Neuronal stem cell (in vitro differentiated cells): ENCODE measurements at regions not wholly inside any gene's neighbourhood (a gene's known extent, or its start where the extent isn't known, plus 50 kb on each side); places are given as distances from the start of the nearest gene placed in this dataset.

Source experiments
- DNase-seq: peaks from one replicate; pipeline ENCODE4 v3.0.0-alpha.2; 2013; ENCODE audit warnings: low spot score
- H2AFZ ChIP-seq: one replicate; pipeline ENCODE4 v1.6.1; 2013; ENCODE audit warnings: mild to moderate bottlenecking, low read length, inconsistent platforms
- H2AK5ac ChIP-seq: 2 replicates; pipeline ENCODE4 v1.6.1; 2013; ENCODE audit warnings: low read depth, mild to moderate bottlenecking, inconsistent platforms, low read length, moderate library complexity, mixed read lengths
- H2BK120ac ChIP-seq: 2 replicates; pipeline ENCODE4 v1.6.1; 2013; ENCODE audit warnings: low read depth, mild to moderate bottlenecking, inconsistent platforms, low read length, moderate library complexity, mixed read lengths
- H2BK12ac ChIP-seq: one replicate; pipeline ENCODE4 v1.6.1; 2013; ENCODE audit warnings: low read length, inconsistent platforms
- H2BK15ac ChIP-seq: 2 replicates; pipeline ENCODE4 v1.6.1; 2013; ENCODE audit warnings: mild to moderate bottlenecking, low read length, inconsistent platforms, mixed read lengths
- H2BK5ac ChIP-seq: one replicate; pipeline ENCODE4 v1.6.1; 2013; ENCODE audit warnings: inconsistent platforms, mild to moderate bottlenecking, low read length, moderate library complexity
- H3K14ac ChIP-seq: one replicate; pipeline ENCODE4 v1.6.1; 2013; ENCODE audit warnings: low read length, inconsistent platforms
- H3K18ac ChIP-seq: 2 replicates; pipeline ENCODE4 v1.6.1; 2013; ENCODE audit warnings: low read length, inconsistent platforms
- H3K23ac ChIP-seq: 2 replicates; pipeline ENCODE4 v1.6.1; 2013; ENCODE audit warnings: low read depth, mild to moderate bottlenecking, mixed read lengths, low read length, inconsistent platforms; ENCODE audit not compliant: poor library complexity
- H3K27ac ChIP-seq: replicated peaks from 3 replicates; pipeline ENCODE4 v1.5.1; 2013; ENCODE audit warnings: low read length, inconsistent platforms
- H3K27me3 ChIP-seq, 3 experiments: 2 replicates each; pipeline ENCODE4 v1.6.1; 2013; ENCODE audit warnings: low read length in 3 of 3, mild to moderate bottlenecking in 2 of 3, inconsistent platforms in 1 of 3, low read depth in 1 of 3, mixed read lengths in 1 of 3, moderate library complexity in 1 of 3; ENCODE audit not compliant: control insufficient read depth in 3 of 3, insufficient read depth in 3 of 3
- H3K36me3 ChIP-seq, 2 donors: replicated peaks in 1 of 2; 2 replicates each; pipeline ENCODE4 v1.6.1; 2013; ENCODE audit warnings: low read length in 2 of 2; ENCODE audit not compliant: control insufficient read depth in 2 of 2, insufficient read depth in 2 of 2
- H3K4ac ChIP-seq: 2 replicates; pipeline ENCODE4 v1.6.1; 2013; ENCODE audit warnings: inconsistent platforms, mild to moderate bottlenecking, low read length, moderate library complexity
- H3K4me1 ChIP-seq, 2 donors: 1 replicate in 1 of 2; 2 replicates in 1 of 2; pipeline ENCODE4 v1.6.1; 2013; ENCODE audit warnings: low read length in 2 of 2, low read depth in 1 of 2; ENCODE audit not compliant: control insufficient read depth in 2 of 2, insufficient read depth in 1 of 2
- H3K4me2 ChIP-seq: one replicate; pipeline ENCODE4 v1.6.1; 2013; ENCODE audit warnings: mild to moderate bottlenecking, low read length, inconsistent platforms; ENCODE audit not compliant: insufficient read depth, poor library complexity, severe bottlenecking
- H3K4me3 ChIP-seq, 2 donors: 2 replicates each; pipeline ENCODE4 v1.5.1; 2013; ENCODE audit warnings: low read length in 2 of 2, mild to moderate bottlenecking in 2 of 2, inconsistent platforms in 1 of 2, moderate library complexity in 1 of 2
- H3K79me1 ChIP-seq: one replicate; pipeline ENCODE4 v1.6.1; 2013; ENCODE audit warnings: low read depth, mild to moderate bottlenecking, inconsistent platforms, low read length, moderate library complexity
- H3K9ac ChIP-seq: one replicate; pipeline ENCODE4 v1.6.1; 2013; ENCODE audit warnings: mild to moderate bottlenecking, low read depth, low read length, inconsistent platforms; ENCODE audit not compliant: poor library complexity
- H3K9me3 ChIP-seq, 2 donors: replicated peaks in 1 of 2; 2 replicates each; pipeline versions ENCODE3 to v1.6.1; 2013; ENCODE audit warnings: low read length in 2 of 2, mild to moderate bottlenecking in 2 of 2, inconsistent platforms in 1 of 2, low read depth in 1 of 2, mixed read lengths in 1 of 2, moderate library complexity in 1 of 2; ENCODE audit not compliant: control insufficient read depth in 2 of 2, insufficient read depth in 1 of 2
- H4K8ac ChIP-seq: one replicate; pipeline ENCODE4 v1.6.1; 2013; ENCODE audit warnings: low read depth, mild to moderate bottlenecking, inconsistent platforms, low read length, moderate library complexity
- H4K91ac ChIP-seq: one replicate; pipeline ENCODE4 v1.6.1; 2013; ENCODE audit warnings: low read length, low read depth, mild to moderate bottlenecking, inconsistent platforms; ENCODE audit not compliant: poor library complexity
- WGBS, 2 donors: extraction: QIAGEN DNeasy Blood & Tissue Kit; methylation state at CpG; one replicate each; pipeline ENCODE4 v1.1.7; 2013; ENCODE audit warnings: missing lambda C conversion rate in 2 of 2, mixed read lengths in 1 of 2; ENCODE audit not compliant: insufficient read length in 2 of 2, insufficient replicate concordance in 1 of 2; ENCODE audit errors: extremely low coverage in 2 of 2; 5-methylcytosine and 5-hydroxymethylcytosine counted together

DNA sequence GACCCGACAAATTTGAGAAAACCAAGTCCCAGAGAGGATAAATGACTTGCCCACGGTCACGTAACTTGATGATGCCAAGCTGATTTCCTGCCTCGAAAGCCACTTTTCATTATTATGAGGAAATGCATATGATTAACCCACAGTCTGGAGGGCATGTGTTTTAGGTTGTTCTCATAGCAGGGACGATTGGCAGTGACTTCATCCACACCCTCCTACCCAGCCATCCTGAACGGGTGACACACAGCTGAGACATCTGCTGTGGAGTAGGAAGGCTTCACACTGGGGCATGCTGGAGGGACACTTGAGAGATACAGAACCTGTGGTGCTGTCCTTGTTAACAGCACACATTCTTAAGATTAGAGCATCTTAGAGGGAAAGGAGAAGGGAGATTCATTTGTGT lies 65.4 kb upstream of the WDFY2 start:
- H2AK5ac ChIP-seq = no peak overlapping the region
- no peak overlapping the region for H3K14ac ChIP-seq
- peaks cover 0 to 1% of the 10 kb centered on the region in 2 donors for H3K4me1 ChIP-seq
- no peak overlapping the region for H3K18ac ChIP-seq
- H3K27ac ChIP-seq = no peak overlapping the region
- H4K91ac ChIP-seq = no peak overlapping the region
- H2BK12ac ChIP-seq = no peak overlapping the region
- no peak overlapping the region for H2AFZ ChIP-seq
- H3K23ac ChIP-seq = no peak overlapping the region
- H3K9ac ChIP-seq = no peak overlapping the region
- no peaks in the 10 kb centered on the region for H3K36me3 ChIP-seq
- no peak overlapping the region for H3K4ac ChIP-seq
- no peak overlapping the region for H3K4me3 ChIP-seq
- H3K79me1 ChIP-seq = peaks cover 1% of the 10 kb centered on the region
- no peak overlapping the region for H3K4me2 ChIP-seq
- H4K8ac ChIP-seq = no peak overlapping the region
- no peaks in the 10 kb centered on the region for H3K27me3 ChIP-seq
- no peak overlapping the region for H2BK15ac ChIP-seq
- H2BK5ac ChIP-seq = no peak overlapping the region
- DNase-seq = no peak
- no CpG with 5 or more reads among the region's 6 CpGs for WGBS, 2 donors
- no peak overlapping the region for H2BK120ac ChIP-seq
- peaks cover 0 to 3% of the 10 kb centered on the region in 2 donors for H3K9me3 ChIP-seq

DNA sequence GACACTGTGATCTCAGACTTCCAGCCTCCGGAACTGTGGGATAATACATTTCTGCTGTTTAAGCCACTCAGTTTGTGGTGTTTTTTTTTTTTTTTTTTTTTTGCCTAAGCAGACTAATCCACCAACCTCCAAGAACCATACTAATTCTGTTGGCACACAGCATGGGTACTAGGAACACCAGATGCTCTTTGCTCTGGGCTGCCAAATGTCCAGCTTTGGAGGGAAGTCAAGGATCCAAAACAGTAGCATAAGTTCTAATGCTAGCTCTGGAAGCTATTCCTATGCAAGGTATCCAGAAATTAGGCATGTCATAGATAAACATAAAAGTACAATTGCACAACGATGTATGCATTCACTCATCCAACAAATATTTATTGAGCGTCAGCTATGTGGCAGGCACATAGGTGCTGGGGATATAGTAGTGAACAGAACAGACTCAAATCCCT lies 64.5 kb upstream of the WDFY2 start:
- Histone ChIP-seq H2BK5ac (no peak overlapping the region), H3K27ac (no peak overlapping the region), H3K4me1 (peaks cover 0 to 1% of the 10 kb centered on the region in 2 donors), H3K9ac (no peak overlapping the region), H3K79me1 (peaks cover 1% of the 10 kb centered on the region), H2BK15ac (no peak overlapping the region), H3K14ac (no peak overlapping the region), H2AK5ac (no peak overlapping the region), H3K18ac (no peak overlapping the region), H3K27me3 (no peaks in the 10 kb centered on the region), H3K4me2 (no peak overlapping the region), H2AFZ (no peak overlapping the region), H3K36me3 (no peaks in the 10 kb centered on the region), H3K23ac (no peak overlapping the region), H3K4me3 (no peak overlapping the region), H2BK12ac (no peak overlapping the region), H4K91ac (no peak overlapping the region), H4K8ac (no peak overlapping the region), H3K9me3 (peaks cover 0 to 3% of the 10 kb centered on the region in 2 donors), H3K4ac (no peak overlapping the region), H2BK120ac (no peak overlapping the region)
- no CpG with 5 or more reads among the region's 3 CpGs for WGBS, 2 donors
- DNase-seq = no peak

DNA sequence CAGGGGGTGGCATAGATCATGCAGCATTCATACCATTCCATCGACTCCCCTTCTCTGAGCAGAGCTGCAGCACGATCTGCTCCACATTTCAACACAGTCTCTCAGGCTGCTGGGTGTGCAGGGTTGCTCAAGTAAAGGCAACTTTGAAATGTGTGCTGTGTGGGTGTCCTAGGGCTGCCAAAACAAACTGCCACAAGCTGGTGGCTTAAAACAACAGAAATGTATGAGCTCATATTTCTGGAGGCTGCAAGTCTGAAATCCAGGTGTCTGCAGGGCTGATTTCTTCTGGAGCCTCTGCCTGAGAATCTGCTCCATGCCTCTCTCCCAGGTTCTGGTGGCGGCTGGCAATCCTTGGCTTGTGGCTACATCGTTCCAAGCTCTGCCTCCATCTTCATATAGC lies 63.7 kb upstream of the WDFY2 start:
- H3K23ac ChIP-seq = no peak overlapping the region
- H3K14ac ChIP-seq = peak overlapping the region; percentile 82
- H3K18ac ChIP-seq = no peak overlapping the region
- peaks cover 0 to 3% of the 10 kb centered on the region in 2 donors for H3K9me3 ChIP-seq
- no CpG with 5 or more reads among the region's 4 CpGs for WGBS, 2 donors
- H3K4me3 ChIP-seq = no peak overlapping the region
- H3K4me1 ChIP-seq = peaks cover 0 to 1% of the 10 kb centered on the region in 2 donors
- H3K4ac ChIP-seq = no peak overlapping the region
- no peaks in the 10 kb centered on the region for H3K36me3 ChIP-seq
- no peak overlapping the region for H3K27ac ChIP-seq
- no peak overlapping the region for H4K91ac ChIP-seq
- peaks cover 1% of the 10 kb centered on the region for H3K79me1 ChIP-seq
- no peak for DNase-seq
- no peak overlapping the region for H4K8ac ChIP-seq
- no peak overlapping the region for H2BK12ac ChIP-seq
- no peak overlapping the region for H3K9ac ChIP-seq
- H2BK120ac ChIP-seq = no peak overlapping the region
- no peak overlapping the region for H2BK15ac ChIP-seq
- H2AFZ ChIP-seq = no peak overlapping the region
- no peak overlapping the region for H2BK5ac ChIP-seq
- no peak overlapping the region for H2AK5ac ChIP-seq
- H3K27me3 ChIP-seq = no peaks in the 10 kb centered on the region
- H3K4me2 ChIP-seq = no peak overlapping the region

DNA sequence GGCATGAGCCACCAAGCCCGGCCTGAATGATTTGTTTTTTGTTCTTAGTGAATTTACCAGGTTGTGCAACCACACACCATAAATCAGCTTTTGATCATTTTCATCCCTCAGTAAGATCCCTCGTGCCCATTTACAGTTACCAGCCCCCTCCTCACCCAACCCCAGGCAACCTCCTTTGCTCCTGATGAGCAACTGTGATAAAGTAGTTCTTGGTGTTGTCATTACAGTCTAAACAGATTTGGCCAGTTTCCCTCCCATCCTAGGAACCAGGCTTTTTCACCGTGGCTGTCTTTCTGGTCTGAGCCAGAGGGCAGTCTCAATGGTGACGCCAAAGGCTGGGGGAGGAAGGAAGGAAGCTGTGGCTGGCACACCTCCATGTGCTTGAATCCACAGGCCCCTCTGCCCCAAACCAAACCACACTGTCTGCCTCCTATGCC lies 61.2 kb upstream of the WDFY2 start:
- Histone ChIP-seq H2BK5ac (no peak overlapping the region), H3K9me3 (peaks cover 0 to 3% of the 10 kb centered on the region in 2 donors), H2AK5ac (no peak overlapping the region), H3K36me3 (no peaks in the 10 kb centered on the region), H2BK120ac (no peak overlapping the region), H3K4ac (no peak overlapping the region), H3K4me2 (no peak overlapping the region), H3K9ac (no peak overlapping the region), H3K27me3 (no peaks in the 10 kb centered on the region), H2AFZ (no peak overlapping the region), H3K18ac (no peak overlapping the region), H2BK12ac (no peak overlapping the region), H3K4me1 (peaks cover 1 to 5% of the 10 kb centered on the region in 2 donors), H4K91ac (no peak overlapping the region), H3K79me1 (peaks cover 1% of the 10 kb centered on the region), H3K14ac (no peak overlapping the region), H3K27ac (no peak overlapping the region), H3K23ac (no peak overlapping the region), H4K8ac (no peak overlapping the region), H3K4me3 (no peak overlapping the region), H2BK15ac (no peak overlapping the region)
- DNase-seq = no peak
- no CpG with 5 or more reads among the region's 4 CpGs for WGBS, 2 donors
